ENCODE measurements at regions not wholly inside any gene's neighbourhood (a gene's known extent, or its start where the extent isn't known, plus 50 kb on each side); places are given as distances from the start of the nearest gene placed in this dataset.

DNA sequence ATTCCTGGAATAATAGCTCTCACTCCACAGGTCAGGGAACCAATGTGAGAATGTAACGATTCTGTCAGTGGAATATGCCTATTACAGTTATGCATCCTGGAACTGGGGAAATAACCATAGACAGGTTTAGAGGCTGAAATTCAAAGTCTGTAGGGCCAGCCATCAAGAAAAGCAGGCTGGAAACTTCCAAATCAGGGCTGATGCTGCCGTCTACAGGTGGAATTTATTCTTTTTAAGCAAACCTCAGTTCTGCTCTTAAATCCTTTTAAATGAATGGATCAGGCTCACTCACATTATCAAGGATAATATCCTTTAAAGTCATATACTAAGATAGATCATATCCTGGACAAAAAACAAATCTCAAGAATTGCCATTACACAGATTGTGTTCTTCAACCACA lies 699.8 kb downstream of the NR2F2 start:
- no peak for TF ChIP-seq POLR2A (IDR thresholded peaks at IDR 0.05; ENCODE audit: low read depth, low read length)
- DNase-seq (ENCODE audit: insufficient read length, low spot score), result no peak
- no peak for FAIRE-seq

DNA sequence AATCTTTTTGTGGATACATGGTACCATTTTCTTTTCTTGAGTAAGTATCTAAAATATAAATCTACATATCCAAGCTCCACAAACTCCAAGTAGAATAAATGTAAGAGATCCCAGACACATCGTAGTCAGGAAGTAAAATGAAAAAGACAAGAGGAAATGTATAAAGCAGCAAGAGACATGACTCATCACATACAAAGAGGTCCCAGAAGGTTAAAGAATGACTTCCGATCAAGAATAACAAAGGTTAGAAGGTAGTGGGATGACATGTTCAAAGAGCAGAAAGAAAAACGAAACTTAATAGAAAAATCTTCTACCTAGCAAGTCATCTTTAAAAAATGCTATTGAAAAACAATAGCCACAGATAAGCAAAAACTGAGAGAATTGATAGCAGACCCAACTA lies 705.8 kb downstream of the NR2F2 start:
- TF ChIP-seq POLR2A (IDR thresholded peaks at IDR 0.05; ENCODE audit: low read depth, low read length), result no peak
- FAIRE-seq (no peak), DNase-seq (ENCODE audit: insufficient read length, low spot score) (no peak)

DNA sequence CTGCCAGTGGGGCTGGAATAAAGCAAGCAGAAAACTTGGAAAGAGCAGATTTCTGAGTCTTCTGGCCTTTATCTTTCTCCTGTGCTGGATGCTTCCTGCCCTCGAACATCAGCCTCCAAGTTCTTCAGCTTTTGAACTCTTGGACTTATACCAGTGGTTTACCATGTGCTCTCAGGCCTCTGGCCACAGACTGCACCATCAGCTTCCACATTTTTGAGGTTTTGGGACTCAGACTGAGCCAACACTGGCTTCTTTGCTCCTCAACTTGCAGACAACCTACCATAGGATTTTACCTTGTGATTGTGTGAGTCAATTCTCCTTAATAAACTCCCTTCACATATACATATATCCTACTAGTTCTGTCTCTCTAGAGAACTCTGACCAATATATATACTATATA lies 706.6 kb downstream of the NR2F2 start:
- DNase-seq (ENCODE audit: insufficient read length, low spot score) (no peak), FAIRE-seq (no peak)
- no peak for TF ChIP-seq POLR2A (IDR thresholded peaks at IDR 0.05; ENCODE audit: low read depth, low read length)

DNA sequence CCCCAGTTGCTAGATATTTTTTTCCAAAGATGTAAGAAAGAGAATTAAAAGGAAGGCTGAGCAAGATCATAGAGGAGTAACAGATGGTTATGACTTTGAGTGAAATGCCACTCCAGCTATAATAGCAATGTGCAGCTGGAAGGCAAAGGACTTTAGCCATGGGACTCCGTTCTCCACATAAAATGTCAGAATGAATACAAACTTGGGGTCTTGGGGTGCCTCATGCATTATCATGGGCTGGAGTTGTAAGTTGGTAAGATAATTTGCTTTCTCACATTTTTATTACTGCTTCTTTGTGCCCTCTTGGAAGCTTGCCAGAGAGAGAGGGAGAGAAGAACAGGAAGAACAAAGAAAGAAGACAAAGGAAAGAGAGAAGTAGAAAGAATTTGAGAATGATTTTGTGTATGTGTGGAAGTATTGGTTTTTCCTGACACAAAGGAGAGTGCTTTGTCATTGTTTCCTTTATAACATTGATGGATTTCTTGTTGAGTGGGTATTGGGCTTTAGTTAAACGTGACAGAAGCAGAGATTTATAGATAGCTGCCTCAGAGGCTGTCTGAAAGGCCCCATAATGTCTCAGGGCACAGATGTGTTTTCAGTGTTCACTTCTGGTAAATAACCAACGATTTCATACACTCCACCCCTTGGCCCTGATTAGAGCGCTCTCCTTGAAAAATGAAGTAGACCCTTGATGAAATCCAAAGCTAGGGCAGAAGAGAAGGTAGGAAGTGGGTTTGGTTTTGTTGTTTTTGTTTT lies 715.3 kb downstream of the NR2F2 start:
- no peak for FAIRE-seq
- TF ChIP-seq POLR2A (IDR thresholded peaks at IDR 0.05; ENCODE audit: low read depth, low read length), result no peak
- DNase-seq (ENCODE audit: insufficient read length, low spot score), result no peak

DNA sequence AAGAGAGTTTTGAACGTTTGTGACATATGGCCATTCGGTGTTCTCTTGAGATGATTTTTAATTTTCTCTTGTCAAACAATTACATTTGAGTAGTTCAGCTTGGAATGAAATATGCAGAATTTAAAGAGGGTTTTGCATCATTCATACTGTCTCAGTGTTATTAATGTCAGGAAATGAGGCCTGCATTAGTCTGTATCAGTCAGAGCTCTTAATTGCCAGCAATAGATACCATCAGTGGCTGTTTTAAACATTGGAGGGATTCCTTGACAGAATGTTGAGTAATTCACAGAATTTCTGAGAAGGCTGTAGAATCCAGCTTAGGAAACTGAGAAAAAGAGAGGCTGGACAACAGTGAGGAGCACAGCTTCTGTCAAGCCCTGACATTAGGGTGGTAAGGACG lies 722.0 kb downstream of the NR2F2 start:
- TF ChIP-seq POLR2A (IDR thresholded peaks at IDR 0.05; ENCODE audit: low read depth, low read length), result no peak
- FAIRE-seq (no peak), DNase-seq (ENCODE audit: insufficient read length, low spot score) (no peak)

DNA sequence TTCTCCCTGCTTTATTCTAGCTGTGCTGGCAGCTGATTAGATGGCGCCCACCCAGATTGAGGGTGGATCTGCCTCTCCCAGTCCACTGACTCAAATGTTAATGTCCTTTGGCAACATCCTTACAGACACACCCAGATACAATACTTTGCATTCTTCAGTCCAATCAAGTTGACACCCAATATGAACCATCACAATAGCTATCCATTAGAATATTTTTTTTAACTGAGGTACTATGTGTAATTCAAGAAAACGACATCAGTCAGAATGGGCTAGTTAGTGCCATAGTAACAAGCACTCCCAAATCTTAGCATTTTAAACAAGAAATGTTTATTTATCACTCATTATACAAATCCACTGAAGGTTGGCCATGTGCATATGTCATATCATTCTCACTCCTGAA lies 723.1 kb downstream of the NR2F2 start:
- TF ChIP-seq POLR2A (IDR thresholded peaks at IDR 0.05; ENCODE audit: low read depth, low read length), result no peak
- DNase-seq (ENCODE audit: insufficient read length, low spot score), result no peak
- FAIRE-seq, result no peak

DNA sequence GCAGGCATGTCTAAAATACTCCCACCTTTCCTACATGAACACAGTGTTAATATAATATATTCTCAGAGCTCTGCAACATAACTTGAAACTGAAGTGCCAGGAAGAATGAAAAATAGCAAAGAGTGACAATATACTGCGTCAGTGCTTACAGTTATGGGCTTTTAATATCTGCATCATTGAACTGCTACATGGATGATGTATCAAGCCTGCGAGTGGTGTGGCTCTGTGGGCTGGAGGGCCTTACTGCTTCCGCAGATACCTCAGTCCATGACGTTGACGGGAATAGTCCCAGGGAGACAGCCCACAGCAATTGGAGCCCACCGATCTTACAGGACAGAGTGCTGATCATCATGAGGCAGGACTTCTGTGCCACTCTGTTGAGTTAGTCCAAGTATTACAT lies 727.0 kb downstream of the NR2F2 start:
- DNase-seq (ENCODE audit: insufficient read length, low spot score) (no peak), FAIRE-seq (no peak)
- TF ChIP-seq POLR2A (IDR thresholded peaks at IDR 0.05; ENCODE audit: low read depth, low read length), result no peak

DNA sequence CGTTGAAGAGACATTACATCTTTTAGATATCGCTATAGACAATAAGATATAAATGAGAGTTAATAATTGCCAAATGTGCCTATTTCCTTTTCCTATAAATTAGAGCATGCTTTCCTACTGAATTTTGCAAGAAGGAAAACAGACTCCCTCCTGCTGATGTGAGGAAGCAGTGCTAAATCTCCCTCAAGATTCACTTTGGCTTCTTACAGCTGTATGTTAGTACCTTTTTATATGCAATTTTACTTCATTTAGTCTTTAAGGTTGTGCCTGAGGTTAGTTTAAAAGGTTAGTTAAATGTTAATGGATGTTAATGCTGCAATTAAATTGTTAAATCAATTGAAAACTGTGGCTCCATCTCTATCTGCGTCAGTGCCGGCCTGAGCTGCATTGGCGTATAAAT lies 728.8 kb downstream of the NR2F2 start:
- no peak for TF ChIP-seq POLR2A (IDR thresholded peaks at IDR 0.05; ENCODE audit: low read depth, low read length)
- FAIRE-seq (no peak), DNase-seq (ENCODE audit: insufficient read length, low spot score) (no peak)

DNA sequence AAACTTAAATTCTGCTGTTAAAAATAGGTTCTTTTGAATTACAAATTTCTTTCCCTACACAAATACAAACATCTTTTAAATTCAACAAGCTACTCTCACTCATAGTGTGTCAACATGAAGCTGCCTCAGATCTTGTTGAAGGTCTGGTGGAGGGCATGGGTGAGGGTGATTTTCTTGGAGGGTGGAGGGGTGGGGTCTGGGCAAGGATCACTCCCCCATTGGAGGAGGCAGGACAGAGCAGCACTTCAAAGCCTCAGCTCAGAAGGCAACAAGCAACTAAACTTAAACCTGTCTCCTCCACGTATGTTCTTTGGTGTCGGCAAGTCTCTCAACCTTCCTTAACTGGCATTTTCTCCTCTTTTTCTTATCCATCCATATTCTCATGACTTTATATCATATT lies 730.9 kb downstream of the NR2F2 start:
- TF ChIP-seq POLR2A (IDR thresholded peaks at IDR 0.05; ENCODE audit: low read depth, low read length), result no peak
- DNase-seq (ENCODE audit: insufficient read length, low spot score) (no peak), FAIRE-seq (no peak)

DNA sequence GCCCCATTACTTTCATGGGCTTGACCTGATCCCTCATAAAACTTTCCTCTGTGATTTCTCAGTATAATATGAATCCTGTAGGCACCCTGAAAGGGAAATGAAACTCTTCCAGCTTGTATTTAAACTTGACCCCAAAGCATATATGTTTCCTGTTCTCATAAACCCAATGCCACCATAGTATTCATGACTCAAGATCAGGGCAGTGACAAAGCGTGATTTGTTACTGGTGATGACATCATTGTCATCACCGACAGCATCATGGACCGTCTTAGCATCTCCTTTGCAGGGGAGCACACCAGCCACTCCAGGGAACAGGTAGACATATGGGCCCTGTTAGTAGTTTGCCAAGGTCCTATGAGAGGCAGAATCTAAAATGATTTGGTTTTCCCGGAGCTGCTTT lies 741.2 kb downstream of the NR2F2 start:
- FAIRE-seq (no peak), DNase-seq (ENCODE audit: insufficient read length, low spot score) (no peak)

DNA sequence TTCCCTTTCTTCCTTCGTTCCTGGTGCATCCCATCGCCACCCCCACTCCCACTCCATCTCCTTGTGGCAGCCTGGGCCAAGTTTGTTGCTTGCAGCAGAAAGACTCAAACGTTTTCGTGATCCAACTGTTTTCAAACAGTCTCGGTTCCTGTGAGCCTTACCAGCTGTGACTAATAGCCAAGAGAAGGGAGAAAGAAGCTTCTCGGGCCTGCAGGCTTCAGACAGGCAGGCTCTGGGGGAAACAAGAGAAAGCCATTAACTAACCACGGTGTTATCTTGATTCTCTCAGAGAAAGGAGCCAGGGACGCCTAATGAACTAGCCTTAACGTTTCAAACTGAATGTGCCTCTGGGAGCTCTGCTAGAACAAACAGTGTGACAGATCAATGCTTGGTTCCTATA lies 742.0 kb downstream of the NR2F2 start:
- no peak for TF ChIP-seq POLR2A (IDR thresholded peaks at IDR 0.05; ENCODE audit: low read depth, low read length)
- no peak for FAIRE-seq
- DNase-seq (ENCODE audit: insufficient read length, low spot score), result no peak

More for the DNA sequence above, 741.2 kb downstream of the NR2F2 start:
- TF ChIP-seq POLR2A (IDR thresholded peaks at IDR 0.05; ENCODE audit: low read depth, low read length), result no peak

DNA sequence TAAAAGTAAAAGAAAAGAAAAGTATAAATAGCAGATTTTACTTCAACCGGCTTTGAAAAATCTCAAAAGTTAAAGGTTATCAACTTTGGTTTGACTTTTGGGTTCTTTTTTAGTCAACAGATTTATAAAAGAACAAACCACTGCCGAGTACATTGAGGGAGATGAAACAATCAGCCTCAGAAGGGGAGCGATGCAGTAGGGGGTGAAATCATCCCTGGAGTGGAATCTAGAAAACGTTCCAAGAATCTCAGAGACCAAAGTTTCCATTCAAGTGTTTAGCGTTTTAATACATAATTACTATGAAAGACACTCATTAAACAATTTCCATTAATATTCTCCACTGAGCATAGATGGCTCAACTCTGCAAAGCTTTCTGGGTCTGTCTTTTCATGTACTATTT lies 745.5 kb downstream of the NR2F2 start:
- no peak for DNase-seq (ENCODE audit: insufficient read length, low spot score)
- TF ChIP-seq POLR2A (IDR thresholded peaks at IDR 0.05; ENCODE audit: low read depth, low read length), result no peak
- no peak for FAIRE-seq

DNA sequence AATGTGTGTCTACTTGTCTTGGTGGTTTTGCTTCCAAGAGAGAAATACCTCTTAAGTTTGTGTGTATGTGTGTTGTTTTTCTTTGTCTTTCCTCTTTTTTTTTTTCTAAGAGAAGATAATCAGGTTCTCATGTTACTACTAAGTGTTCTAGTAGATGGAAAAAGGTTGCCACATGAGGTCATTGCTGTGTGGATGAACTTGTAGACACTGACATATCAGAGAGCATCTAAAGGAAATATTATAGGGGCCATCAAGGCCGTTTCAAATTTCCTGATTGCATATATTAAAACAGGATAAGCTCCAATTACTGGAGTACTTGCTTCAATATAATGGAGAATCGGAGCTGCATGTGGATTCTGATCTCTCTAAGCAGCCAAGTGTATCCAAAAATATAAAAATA lies 747.5 kb downstream of the NR2F2 start:
- DNase-seq (ENCODE audit: insufficient read length, low spot score) (no peak), FAIRE-seq (no peak)
- no peak for TF ChIP-seq POLR2A (IDR thresholded peaks at IDR 0.05; ENCODE audit: low read depth, low read length)

DNA sequence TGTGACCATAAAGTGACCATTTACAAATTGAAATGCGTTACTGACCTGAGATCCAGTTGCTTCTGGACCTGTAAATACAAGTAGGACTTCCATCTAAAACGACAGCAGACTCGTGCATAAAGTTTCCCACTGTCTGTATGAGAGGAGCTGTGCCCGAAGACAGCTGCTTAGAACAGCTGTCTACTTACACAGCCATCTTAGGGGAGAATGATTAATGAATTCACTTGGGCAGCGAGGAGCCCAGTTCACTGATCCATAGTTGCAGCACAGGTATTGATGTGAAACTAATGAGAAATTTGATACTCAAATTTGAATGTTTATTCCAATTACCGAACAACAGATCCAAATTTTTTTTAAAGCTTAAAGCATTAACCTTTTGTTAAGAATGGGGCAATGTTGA lies 748.1 kb downstream of the NR2F2 start:
- FAIRE-seq (no peak), DNase-seq (ENCODE audit: insufficient read length, low spot score) (no peak)
- no peak for TF ChIP-seq POLR2A (IDR thresholded peaks at IDR 0.05; ENCODE audit: low read depth, low read length)

DNA sequence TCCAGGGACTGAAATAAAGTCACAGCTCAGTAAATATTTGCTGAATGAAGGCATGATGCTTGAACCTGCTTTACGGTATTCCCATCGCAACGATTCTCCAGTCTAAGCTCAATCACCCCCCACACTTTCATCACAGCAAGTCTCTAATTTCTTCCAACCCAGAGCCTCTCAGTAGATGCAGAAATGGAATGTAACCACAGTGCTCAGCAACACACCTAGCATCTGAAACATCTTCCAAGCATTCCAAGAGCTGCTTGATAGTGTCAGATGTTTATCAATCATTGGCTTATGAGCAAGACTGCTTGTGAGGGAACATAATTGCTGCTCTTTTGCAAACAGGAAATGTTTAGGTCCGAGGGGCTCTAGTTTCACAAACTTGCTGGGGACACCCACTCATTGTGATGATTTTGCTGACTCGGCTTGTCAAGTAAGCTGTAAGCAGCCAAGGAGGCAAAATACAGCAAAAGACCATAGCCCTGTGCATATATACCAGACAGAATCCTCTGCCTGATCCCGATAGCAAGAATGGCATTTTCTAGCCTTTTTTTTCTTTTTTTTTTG lies 751.2 kb downstream of the NR2F2 start:
- no peak for DNase-seq (ENCODE audit: insufficient read length, low spot score)
- no peak for FAIRE-seq
- TF ChIP-seq POLR2A (IDR thresholded peaks at IDR 0.05; ENCODE audit: low read depth, low read length), result no peak

All from H54 (cell line).